GM12892 (cell line): ENCODE measurements at regions not wholly inside any gene's neighbourhood (a gene's known extent, or its start where the extent isn't known, plus 50 kb on each side); places are given as distances from the start of the nearest gene placed in this dataset.

Experiments
- POLR2A ChIP-seq: IDR thresholded peaks from 2 replicates; pipeline ENCODE4 v1.6.1; 2011; ENCODE audit warnings: low read depth, low read length, control low read depth
- POLR2AphosphoS5 ChIP-seq: IDR thresholded peaks from 2 replicates; pipeline ENCODE4 v1.6.1; 2011; ENCODE audit warnings: low read depth, low read length, control low read depth
- TAF1 ChIP-seq: IDR thresholded peaks from 2 replicates; pipeline ENCODE4 v1.6.1; 2011; ENCODE audit warnings: low read depth, mild to moderate bottlenecking, control low read depth, low read length, borderline replicate concordance

DNA sequence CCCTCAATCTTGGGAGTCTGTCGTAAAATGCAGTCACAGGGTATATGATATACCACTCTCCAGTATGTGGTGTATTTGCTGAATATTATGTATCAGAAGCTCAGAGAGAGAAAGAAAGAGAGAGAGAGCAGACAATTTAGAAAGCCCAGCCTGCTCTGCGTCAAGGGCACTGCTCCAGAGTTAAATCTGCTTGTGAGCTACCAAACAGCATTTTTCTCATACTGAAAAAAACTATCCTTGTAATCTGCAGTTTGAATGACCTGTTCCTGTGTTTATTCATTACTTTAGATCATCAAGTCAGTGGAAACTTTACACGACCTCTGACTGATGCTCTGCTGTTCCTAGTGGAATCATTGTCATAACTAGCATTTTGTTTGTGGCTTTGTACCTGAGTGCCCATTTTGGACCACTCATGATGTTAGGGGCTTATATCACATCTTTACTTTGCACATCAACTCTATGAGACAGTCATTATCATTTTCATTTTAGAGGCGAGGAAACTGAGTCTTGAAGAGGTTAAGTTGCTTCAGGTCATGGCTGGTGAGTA lies 89.2 kb upstream of the PELI1 start:
- TF ChIP-seq POLR2A: no peak
- no peak for TF ChIP-seq TAF1
- TF ChIP-seq POLR2AphosphoS5: no peak
